ENCODE measurements at regions not wholly inside any gene's neighbourhood (a gene's known extent, or its start where the extent isn't known, plus 50 kb on each side); places are given as distances from the start of the nearest gene placed in this dataset.

DNA sequence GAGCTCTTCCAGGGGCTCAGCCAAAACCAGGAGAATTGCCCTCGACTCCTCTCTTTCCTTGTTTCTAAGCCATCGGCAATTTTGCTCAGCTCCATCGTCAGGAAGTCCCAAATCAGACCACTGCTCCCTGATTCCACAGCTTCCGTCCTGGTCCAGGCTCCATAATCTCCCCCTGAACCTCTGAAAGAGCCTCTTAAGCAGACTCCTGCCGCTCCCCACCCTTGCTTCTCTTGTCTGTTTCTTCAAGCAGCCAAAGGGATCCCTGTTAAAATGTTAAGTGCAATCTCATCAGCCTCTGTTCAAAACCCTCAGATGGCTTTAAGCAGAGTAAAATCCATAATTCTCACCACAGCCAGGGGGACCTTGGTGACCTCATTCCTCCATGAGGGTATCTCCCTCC, 244.7 kb upstream of the SPTLC3 start:
- intact Hi-C loops (cut with DNase I; ENCODE audit: low total_unique reads) = no loop called here
- DNase-seq (ENCODE audit: low spot score in 2 of 2) = no peak
- H3K4me3 ChIP-seq (ENCODE audit: low read depth, poor library complexity, severe bottlenecking) = no peak overlapping the region
- WGBS, 2 donors = 64 to 68% methylated on average over 5 of the region's 5 CpGs
- TF ChIP-seq, protein P1, sequence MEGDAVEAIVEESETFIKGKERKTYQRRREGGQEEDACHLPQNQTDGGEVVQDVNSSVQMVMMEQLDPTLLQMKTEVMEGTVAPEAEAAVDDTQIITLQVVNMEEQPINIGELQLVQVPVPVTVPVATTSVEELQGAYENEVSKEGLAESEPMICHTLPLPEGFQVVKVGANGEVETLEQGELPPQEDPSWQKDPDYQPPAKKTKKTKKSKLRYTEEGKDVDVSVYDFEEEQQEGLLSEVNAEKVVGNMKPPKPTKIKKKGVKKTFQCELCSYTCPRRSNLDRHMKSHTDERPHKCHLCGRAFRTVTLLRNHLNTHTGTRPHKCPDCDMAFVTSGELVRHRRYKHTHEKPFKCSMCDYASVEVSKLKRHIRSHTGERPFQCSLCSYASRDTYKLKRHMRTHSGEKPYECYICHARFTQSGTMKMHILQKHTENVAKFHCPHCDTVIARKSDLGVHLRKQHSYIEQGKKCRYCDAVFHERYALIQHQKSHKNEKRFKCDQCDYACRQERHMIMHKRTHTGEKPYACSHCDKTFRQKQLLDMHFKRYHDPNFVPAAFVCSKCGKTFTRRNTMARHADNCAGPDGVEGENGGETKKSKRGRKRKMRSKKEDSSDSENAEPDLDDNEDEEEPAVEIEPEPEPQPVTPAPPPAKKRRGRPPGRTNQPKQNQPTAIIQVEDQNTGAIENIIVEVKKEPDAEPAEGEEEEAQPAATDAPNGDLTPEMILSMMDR (IDR thresholded peaks at IDR 0.05) = no peak
- no peak for TF ChIP-seq POLR2A (IDR thresholded peaks at IDR 0.05)

DNA sequence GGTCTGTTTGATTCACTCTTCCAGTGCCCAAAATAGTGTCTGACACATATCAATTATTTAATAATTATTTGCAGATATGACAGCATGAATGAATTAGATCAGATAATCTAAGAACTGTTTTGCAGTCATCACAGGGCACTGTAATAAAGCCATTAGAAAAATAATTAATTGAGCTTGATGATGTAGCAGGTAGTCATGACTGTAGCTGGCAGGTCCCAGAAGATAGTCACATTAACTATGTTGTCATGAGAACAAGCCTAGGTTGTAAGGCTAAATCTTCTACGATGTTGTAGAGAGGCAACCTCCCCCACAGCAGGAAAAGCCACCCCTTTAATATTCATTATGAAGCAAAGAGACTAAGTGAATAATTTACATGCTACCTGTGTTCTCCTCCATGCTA, 243.9 kb upstream of the SPTLC3 start:
- WGBS, 2 donors = 0 to 40% methylated on average over 1 of the region's 1 CpG
- DNase-seq (ENCODE audit: low spot score in 2 of 2) = no peak
- intact Hi-C loops (cut with DNase I; ENCODE audit: low total_unique reads) = no loop called here
- TF ChIP-seq, protein P1 (IDR thresholded peaks at IDR 0.05) = no peak
- no peak for TF ChIP-seq POLR2A (IDR thresholded peaks at IDR 0.05)
- H3K4me3 ChIP-seq (ENCODE audit: low read depth, poor library complexity, severe bottlenecking) = no peak overlapping the region

DNA sequence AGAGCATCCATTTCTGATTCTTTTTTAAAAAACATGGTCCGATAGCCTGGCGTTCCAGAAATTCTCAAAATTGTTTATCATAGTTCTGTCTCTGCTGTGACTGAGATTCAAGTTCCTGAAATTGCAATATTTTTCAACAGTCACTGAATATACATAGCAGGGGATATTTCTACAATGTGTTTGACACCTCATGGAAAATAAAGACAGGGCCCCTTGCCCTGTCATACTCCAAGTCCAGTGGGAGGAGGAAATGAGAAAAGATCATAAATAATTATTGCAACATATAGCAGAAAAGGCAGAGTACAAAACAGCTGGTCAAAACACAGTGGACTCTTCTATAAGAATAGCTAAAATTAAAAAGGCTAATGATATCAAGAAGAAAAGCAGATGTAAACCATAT, 234.8 kb upstream of the SPTLC3 start:
- intact Hi-C loops (cut with DNase I; ENCODE audit: low total_unique reads) = no loop called here
- TF ChIP-seq POLR2A (IDR thresholded peaks at IDR 0.05) = no peak
- TF ChIP-seq, protein P1 (IDR thresholded peaks at IDR 0.05) = no peak
- WGBS, 2 donors = 81 to 90% methylated on average over 2 of the region's 2 CpGs

DNA sequence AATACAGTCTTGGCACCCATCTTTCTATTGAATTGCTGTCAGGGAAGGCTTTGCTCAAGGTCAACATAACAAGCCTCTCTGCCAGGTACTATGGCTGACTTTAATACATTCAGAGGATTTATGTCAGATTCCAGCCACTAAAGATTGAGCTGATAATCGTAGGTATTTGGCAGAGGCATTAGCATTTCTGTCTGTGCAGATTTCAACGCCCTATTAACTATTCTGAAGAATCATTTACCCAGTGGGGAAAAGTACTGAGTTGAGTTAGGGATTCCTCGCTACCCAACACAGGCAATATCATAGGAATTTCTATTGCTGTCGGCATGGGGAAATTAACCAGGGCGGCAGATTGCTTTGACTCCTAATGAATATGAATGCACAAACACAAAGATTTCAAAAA, 233.7 kb upstream of the SPTLC3 start:
- intact Hi-C loops (cut with DNase I; ENCODE audit: low total_unique reads) = no loop called here
- DNase-seq (ENCODE audit: low spot score in 2 of 2) = no peak

More for the DNA sequence above, 234.8 kb upstream of the SPTLC3 start:
- no peak overlapping the region for H3K4me3 ChIP-seq (ENCODE audit: low read depth, poor library complexity, severe bottlenecking)
- no peak for DNase-seq (ENCODE audit: low spot score in 2 of 2)

DNA sequence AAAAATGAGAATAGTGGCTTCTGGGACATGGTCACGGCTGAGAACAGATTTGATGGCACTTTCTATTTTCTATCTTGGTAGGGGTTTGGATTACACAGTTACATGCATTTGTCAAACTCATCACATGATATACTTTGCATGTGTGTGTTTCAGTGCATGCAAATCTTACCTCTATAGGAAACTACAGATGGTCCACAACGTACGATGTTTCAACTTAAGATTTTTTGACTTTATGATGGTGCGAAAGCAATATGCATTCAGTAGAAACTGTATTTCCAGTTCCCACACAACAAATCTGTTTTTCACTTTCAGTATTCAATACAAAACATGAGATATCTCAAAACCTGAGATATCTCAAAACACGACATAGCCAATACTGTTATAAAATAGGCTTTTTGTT, 231.8 kb upstream of the SPTLC3 start:
- DNase-seq (ENCODE audit: low spot score in 2 of 2) = no peak
- no peak overlapping the region for H3K4me3 ChIP-seq (ENCODE audit: low read depth, poor library complexity, severe bottlenecking)
- intact Hi-C loops (cut with DNase I; ENCODE audit: low total_unique reads) = no loop called here
- WGBS, 2 donors = 92 to 94% methylated on average over 5 of the region's 5 CpGs
- TF ChIP-seq, protein P1 (IDR thresholded peaks at IDR 0.05) = no peak
- no peak for TF ChIP-seq POLR2A (IDR thresholded peaks at IDR 0.05)

More for the DNA sequence above, 233.7 kb upstream of the SPTLC3 start:
- TF ChIP-seq, protein P1 (IDR thresholded peaks at IDR 0.05) = no peak
- TF ChIP-seq POLR2A (IDR thresholded peaks at IDR 0.05) = no peak
- H3K4me3 ChIP-seq (ENCODE audit: low read depth, poor library complexity, severe bottlenecking) = no peak overlapping the region
- 45 to 56% methylated on average over 5 of the region's 5 CpGs for WGBS, 2 donors

DNA sequence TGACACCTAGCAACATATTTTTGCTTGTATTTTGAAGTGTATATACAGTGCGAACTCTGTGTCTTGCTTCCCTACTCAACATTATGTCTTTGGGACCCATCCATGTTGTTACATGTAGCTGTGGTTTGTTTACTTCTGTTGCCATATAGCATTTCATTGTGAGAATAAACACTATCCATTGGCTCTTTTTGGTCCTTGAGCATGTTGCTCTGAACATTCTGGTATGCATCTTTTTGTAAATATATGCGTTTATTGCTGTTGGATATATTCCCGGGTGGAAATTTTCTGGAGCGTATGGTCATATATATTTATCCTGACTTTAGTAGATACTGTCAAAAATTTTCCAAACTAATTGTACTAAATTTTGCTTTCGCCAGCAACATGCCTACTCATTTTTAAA, 222.5 kb upstream of the SPTLC3 start:
- intact Hi-C loops (cut with DNase I; ENCODE audit: low total_unique reads) = no loop called here
- 70 to 73% methylated on average over 5 of the region's 5 CpGs for WGBS, 2 donors
- DNase-seq (ENCODE audit: low spot score in 2 of 2) = no peak
- no peak overlapping the region for H3K4me3 ChIP-seq (ENCODE audit: low read depth, poor library complexity, severe bottlenecking)
- TF ChIP-seq POLR2A (IDR thresholded peaks at IDR 0.05) = no peak
- TF ChIP-seq, protein P1 (IDR thresholded peaks at IDR 0.05) = no peak

Measured in lower leg skin (tissue), 4 donors.